ENCODE measurements at regions not wholly inside any gene's neighbourhood (a gene's known extent, or its start where the extent isn't known, plus 50 kb on each side); places are given as distances from the start of the nearest gene placed in this dataset.

DNA sequence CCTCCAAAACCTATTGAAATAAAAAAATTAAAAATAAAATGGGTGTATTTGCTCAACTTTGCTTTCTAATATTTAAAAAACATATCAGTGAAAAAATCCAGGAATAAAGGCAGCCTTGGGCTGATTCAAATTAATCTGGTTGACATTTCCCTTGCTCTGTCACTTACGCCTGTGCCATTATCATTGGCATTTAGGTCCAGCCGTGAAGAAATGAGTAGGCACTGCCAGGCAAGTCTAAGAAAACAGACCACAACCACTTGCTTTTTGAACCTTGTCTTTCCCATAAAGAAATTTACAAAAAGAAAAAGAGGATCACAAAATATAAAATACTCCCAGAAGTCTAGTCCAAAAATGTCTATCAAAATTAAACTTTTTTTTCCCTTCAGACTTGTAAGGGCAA is 59.2 kb upstream of the HBS1L start:
- TF ChIP-seq, protein P1, sequence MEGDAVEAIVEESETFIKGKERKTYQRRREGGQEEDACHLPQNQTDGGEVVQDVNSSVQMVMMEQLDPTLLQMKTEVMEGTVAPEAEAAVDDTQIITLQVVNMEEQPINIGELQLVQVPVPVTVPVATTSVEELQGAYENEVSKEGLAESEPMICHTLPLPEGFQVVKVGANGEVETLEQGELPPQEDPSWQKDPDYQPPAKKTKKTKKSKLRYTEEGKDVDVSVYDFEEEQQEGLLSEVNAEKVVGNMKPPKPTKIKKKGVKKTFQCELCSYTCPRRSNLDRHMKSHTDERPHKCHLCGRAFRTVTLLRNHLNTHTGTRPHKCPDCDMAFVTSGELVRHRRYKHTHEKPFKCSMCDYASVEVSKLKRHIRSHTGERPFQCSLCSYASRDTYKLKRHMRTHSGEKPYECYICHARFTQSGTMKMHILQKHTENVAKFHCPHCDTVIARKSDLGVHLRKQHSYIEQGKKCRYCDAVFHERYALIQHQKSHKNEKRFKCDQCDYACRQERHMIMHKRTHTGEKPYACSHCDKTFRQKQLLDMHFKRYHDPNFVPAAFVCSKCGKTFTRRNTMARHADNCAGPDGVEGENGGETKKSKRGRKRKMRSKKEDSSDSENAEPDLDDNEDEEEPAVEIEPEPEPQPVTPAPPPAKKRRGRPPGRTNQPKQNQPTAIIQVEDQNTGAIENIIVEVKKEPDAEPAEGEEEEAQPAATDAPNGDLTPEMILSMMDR (IDR thresholded peaks at IDR 0.05; ENCODE audit: low read length): no peak
- TF ChIP-seq EZH2 (IDR thresholded peaks at IDR 0.05; ENCODE audit: borderline replicate concordance, low read length): no peak

Data from OCI-LY1 (cell line).